A549 (cell line): ENCODE measurements at regions not wholly inside any gene's neighbourhood (a gene's known extent, or its start where the extent isn't known, plus 50 kb on each side); places are given as distances from the start of the nearest gene placed in this dataset.
A peak's percentile ranks its signal among the peaks of the same experiment; 100 is the strongest.

Source experiments
- ATAC-seq, 2 experiments: fragments of 200-7000 bp in 1 of 2; fragments of >200 bp in 1 of 2; cut with Nextera tagmentation in 1 of 2; cut with Tn5 transposase in 1 of 2; 3 replicates each; pipeline versions ENCODE4 v1.8.0 to v1.9.1; 2018 to 2020; ENCODE audit warnings: mild to moderate bottlenecking in 1 of 2, moderate library complexity in 1 of 2
- CTCF ChIA-PET: fragments of 300-600 bp; sonication (Branson Sonifier 250); formaldehyde crosslinking; extraction: SDS; loops from one replicate; lab custom pipeline; 2021; ENCODE audit warnings: antibody characterized with exemption, inconsistent platforms; lab: Yijun Ruan, JAX
- POLR2A ChIA-PET: fragments of 350-600 bp; formaldehyde crosslinking; extraction: SDS; loops from one replicate; lab custom pipeline; 2021; ENCODE audit warnings: antibody characterized with exemption, inconsistent platforms; lab: Yijun Ruan, JAX
- DNase-seq, 2 experiments: peaks; one replicate each; pipeline versions ENCODE4 v3.0.0 to v3.0.0-alpha.2; 2011 to 2016; ENCODE audit warnings: low read depth in 1 of 2, low spot score in 1 of 2
- FAIRE-seq: peaks from 2 replicates; lab custom pipeline; 2011; peaks lifted over from hg19 to GRCh38; lab: Jason Lieb, UNC
- H3K27ac ChIP-seq, 2 experiments: fragments of >200 bp; sonication (Bioruptor Twin); formaldehyde crosslinking; 3 replicates each; pipeline ENCODE4 v1.5.1; 2016 to 2017
- H3K4me1 ChIP-seq: fragments of >200 bp; sonication (Bioruptor Twin); formaldehyde crosslinking; 3 replicates; pipeline ENCODE4 v1.6.1; 2016
- H3K4me2 ChIP-seq: fragments of >200 bp; sonication (Bioruptor Twin); formaldehyde crosslinking; 3 replicates; pipeline ENCODE4 v1.6.1; 2016
- H3K4me3 ChIP-seq: fragments of >200 bp; sonication (Bioruptor Twin); formaldehyde crosslinking; 3 replicates; pipeline ENCODE4 v1.5.1; 2016
- H3K9me3 ChIP-seq: fragments of >200 bp; sonication (Bioruptor Twin); formaldehyde crosslinking; 3 replicates; pipeline ENCODE4 v1.6.1; 2016
- BHLHE40 ChIP-seq: IDR thresholded peaks from 2 replicates; pipeline ENCODE4 v1.6.1; 2012; ENCODE audit warnings: low read depth, low read length, inconsistent platforms
- CBX8 ChIP-seq: fragments of 200-600 bp; sonication (generic); IDR thresholded peaks from 2 replicates; pipeline ENCODE4 v1.6.1; 2016
- CEBPB ChIP-seq, 2 experiments: fragments of >200 bp in 1 of 2; sonication (Bioruptor Twin) in 1 of 2; formaldehyde crosslinking in 1 of 2; IDR thresholded peaks; 2 replicates each; pipeline ENCODE4 v1.6.1; 2012 to 2016
- E2F6 ChIP-seq: IDR thresholded peaks from 2 replicates; pipeline ENCODE4 v1.6.1; 2012; ENCODE audit warnings: low read depth, borderline replicate concordance
- EHF ChIP-seq: fragments of 250-450 bp; sonication (Bioruptor Pico); IDR thresholded peaks from 2 replicates; pipeline ENCODE4 v1.5.0; 2020; ENCODE audit warnings: mild to moderate bottlenecking
- EHMT2 ChIP-seq: fragments of 200-600 bp; sonication (generic); IDR thresholded peaks from 2 replicates; pipeline ENCODE4 v1.6.1; 2016; ENCODE audit warnings: antibody characterized with exemption, low read depth, mild to moderate bottlenecking, moderate library complexity
- FOSB ChIP-seq: fragments of 250-450 bp; sonication (Bioruptor Pico); IDR thresholded peaks from 2 replicates; pipeline ENCODE4 v1.5.0; 2020; ENCODE audit warnings: mild to moderate bottlenecking, moderate library complexity
- FOXS1 ChIP-seq: fragments of 250-450 bp; sonication (Bioruptor Pico); IDR thresholded peaks from 2 replicates; pipeline ENCODE4 v1.5.0; 2020; ENCODE audit warnings: mild to moderate bottlenecking, moderate library complexity
- GATA3 ChIP-seq: IDR thresholded peaks from 2 replicates; pipeline ENCODE4 v1.6.1; 2012; ENCODE audit warnings: borderline replicate concordance
- HDAC2 ChIP-seq: fragments of 200-600 bp; sonication (generic); IDR thresholded peaks from 2 replicates; pipeline ENCODE4 v1.6.1; 2016
- HOXB5 ChIP-seq: fragments of 250-450 bp; sonication (Bioruptor Pico); IDR thresholded peaks from 2 replicates; pipeline ENCODE4 v1.5.0; 2020; ENCODE audit warnings: mild to moderate bottlenecking, moderate library complexity
- JUNB ChIP-seq: fragments of >200 bp; sonication (Bioruptor Twin); formaldehyde crosslinking; IDR thresholded peaks from 2 replicates; pipeline ENCODE4 v1.6.1; 2016
- KDM5A ChIP-seq: fragments of 200-600 bp; sonication (generic); IDR thresholded peaks from 2 replicates; pipeline ENCODE4 v1.6.1; 2016; ENCODE audit warnings: antibody characterized with exemption, mild to moderate bottlenecking
- MAFK ChIP-seq: fragments of 450-650 bp; IDR thresholded peaks from 2 replicates; pipeline ENCODE4 v1.6.1; 2014; ENCODE audit not compliant: partially characterized antibody
- MAZ ChIP-seq: fragments of 150-350 bp; IDR thresholded peaks from 2 replicates; pipeline ENCODE4 v1.6.1; 2014; ENCODE audit warnings: antibody characterized with exemption, low read depth, low read length, borderline replicate concordance
- MYC ChIP-seq: IDR thresholded peaks from 2 replicates; pipeline ENCODE4 v1.6.1; 2012; ENCODE audit warnings: mild to moderate bottlenecking, inconsistent platforms, low read length, improper control_type of control experiment, borderline replicate concordance
- NFE2L2 ChIP-seq: fragments of 150-350 bp; conservative IDR thresholded peaks from 2 replicates; pipeline ENCODE4 v1.6.1; 2014; ENCODE audit warnings: low read length
- POLR2A ChIP-seq: IDR thresholded peaks from 2 replicates; pipeline ENCODE4 v1.6.1; 2012; ENCODE audit warnings: mild to moderate bottlenecking, low read length
- RARB ChIP-seq: fragments of 250-450 bp; sonication (Bioruptor Pico); IDR thresholded peaks from 2 replicates; pipeline ENCODE4 v1.8.0; 2021; ENCODE audit warnings: mild to moderate bottlenecking, moderate library complexity
- RNF2 ChIP-seq: fragments of 200-600 bp; sonication (generic); IDR thresholded peaks from 2 replicates; pipeline ENCODE4 v1.6.1; 2016; ENCODE audit warnings: low read depth, mild to moderate bottlenecking, antibody characterized with exemption, moderate library complexity, borderline replicate concordance
- USF2 ChIP-seq: fragments of 450-650 bp; IDR thresholded peaks from 2 replicates; pipeline ENCODE4 v1.6.1; 2014; ENCODE audit warnings: antibody characterized with exemption
- ZC3H11A ChIP-seq: fragments of 450-650 bp; IDR thresholded peaks from 2 replicates; pipeline ENCODE4 v1.6.1; 2014; ENCODE audit warnings: antibody characterized with exemption, mild to moderate bottlenecking
- ZFP36 ChIP-seq: fragments of 450-650 bp; IDR thresholded peaks from 2 replicates; pipeline ENCODE4 v1.6.1; 2014; ENCODE audit warnings: borderline replicate concordance; ENCODE audit not compliant: partially characterized antibody
- WGBS: methylation state at CpG from one replicate; pipeline ENCODE4 v1.1.6; 2017; ENCODE audit errors: missing lambda C conversion rate; 5-methylcytosine and 5-hydroxymethylcytosine counted together
- TF ChIP-seq, protein P1 (sequence below): IDR thresholded peaks from 2 replicates; pipeline ENCODE4 v1.6.1; 2012
- TF ChIP-seq, protein P2 (sequence below): fragments of 150-350 bp; IDR thresholded peaks from 2 replicates; pipeline ENCODE4 v1.6.1; 2014; ENCODE audit warnings: low read depth, mild to moderate bottlenecking, low read length
- TF ChIP-seq, protein P3 (sequence below): fragments of >200 bp; sonication (Bioruptor Twin); formaldehyde crosslinking; IDR thresholded peaks from 2 replicates; pipeline ENCODE4 v1.6.1; 2016

DNA sequence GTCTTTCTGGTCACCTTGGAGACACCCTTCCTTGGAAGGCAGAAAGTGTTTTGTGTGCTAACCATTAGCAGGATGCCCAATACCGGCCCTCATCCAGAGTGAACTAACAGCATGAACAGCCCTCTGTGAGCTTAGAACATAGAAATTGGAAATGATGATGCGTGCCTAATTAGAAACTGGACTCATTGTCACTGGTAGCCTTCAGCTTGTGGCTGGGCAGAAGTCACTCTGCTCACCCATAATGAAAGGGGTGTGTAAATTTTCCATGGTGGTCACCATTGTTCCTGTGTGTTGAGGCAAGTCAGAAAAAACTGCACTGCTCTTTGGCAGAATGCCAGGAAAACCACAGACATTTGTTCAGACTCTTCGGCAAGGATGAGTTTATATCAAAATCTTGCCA is 74.7 kb upstream of the CNTN4 start:
- DNase-seq (no peak), ATAC-seq (no peak), FAIRE-seq (no peak)
- no peak overlapping the region for H3K4me2 ChIP-seq
- H3K27ac ChIP-seq, result no peak overlapping the region
- H3K9me3 ChIP-seq, result no peaks in the 10 kb centered on the region
- POLR2A ChIA-PET, result no interaction called here
- TF ChIP-seq CBX8 (no peak), POLR2A (no peak), MAFK (no peak), RARB (CRISPR knock-in tag) (no peak), GATA3 (no peak), MAZ (no peak), NFE2L2 (no peak), HOXB5 (CRISPR knock-in tag) (no peak), USF2 (no peak), BHLHE40 (no peak), RNF2 (no peak), EHF (no peak)
- TF ChIP-seq, protein P1, sequence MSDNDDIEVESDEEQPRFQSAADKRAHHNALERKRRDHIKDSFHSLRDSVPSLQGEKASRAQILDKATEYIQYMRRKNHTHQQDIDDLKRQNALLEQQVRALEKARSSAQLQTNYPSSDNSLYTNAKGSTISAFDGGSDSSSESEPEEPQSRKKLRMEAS, result no peak
- no peak overlapping the region for H3K4me3 ChIP-seq
- CTCF ChIA-PET, result no interaction called here
- WGBS, result 18% methylated on average over 3 of the region's 3 CpGs
- no peaks in the 10 kb centered on the region for H3K4me1 ChIP-seq

DNA sequence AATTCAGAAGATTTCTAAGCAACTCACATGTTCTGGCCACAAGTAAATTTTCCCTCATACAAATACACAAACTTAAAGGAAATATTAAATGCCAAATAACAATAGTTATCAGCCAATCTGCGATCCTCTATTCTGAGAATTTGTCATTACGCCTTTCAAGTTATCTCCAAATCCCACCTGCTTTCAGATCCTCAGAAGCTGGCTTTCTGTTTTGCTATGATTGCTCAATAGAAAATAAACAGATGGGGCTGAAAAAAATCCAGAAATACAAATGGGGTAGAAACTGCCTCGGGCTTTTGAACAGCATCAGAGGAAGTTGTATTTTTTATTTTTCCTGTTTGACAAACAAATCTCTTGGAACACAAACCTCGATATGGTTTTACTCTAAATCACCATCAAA is 74.0 kb upstream of the CNTN4 start:
- 21% methylated on average over 4 of the region's 4 CpGs for WGBS
- H3K4me1 ChIP-seq, result no peaks in the 10 kb centered on the region
- H3K27ac ChIP-seq, result no peak overlapping the region
- no peak for DNase-seq
- ATAC-seq, result no peak
- H3K4me2 ChIP-seq, result no peak overlapping the region
- no peak for FAIRE-seq
- H3K9me3 ChIP-seq, result no peaks in the 10 kb centered on the region
- POLR2A ChIA-PET, result no interaction called here
- TF ChIP-seq, protein P2, sequence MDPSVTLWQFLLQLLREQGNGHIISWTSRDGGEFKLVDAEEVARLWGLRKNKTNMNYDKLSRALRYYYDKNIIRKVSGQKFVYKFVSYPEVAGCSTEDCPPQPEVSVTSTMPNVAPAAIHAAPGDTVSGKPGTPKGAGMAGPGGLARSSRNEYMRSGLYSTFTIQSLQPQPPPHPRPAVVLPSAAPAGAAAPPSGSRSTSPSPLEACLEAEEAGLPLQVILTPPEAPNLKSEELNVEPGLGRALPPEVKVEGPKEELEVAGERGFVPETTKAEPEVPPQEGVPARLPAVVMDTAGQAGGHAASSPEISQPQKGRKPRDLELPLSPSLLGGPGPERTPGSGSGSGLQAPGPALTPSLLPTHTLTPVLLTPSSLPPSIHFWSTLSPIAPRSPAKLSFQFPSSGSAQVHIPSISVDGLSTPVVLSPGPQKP, result no peak
- TF ChIP-seq ZFP36 (no peak), EHMT2 (no peak), GATA3 (no peak), MYC (no peak), BHLHE40 (no peak), CEBPB (IDR thresholded peaks at IDR 0.05) (no peak), HDAC2 (no peak), KDM5A (no peak), ZC3H11A (no peak), FOXS1 (CRISPR knock-in tag) (no peak), E2F6 (no peak), JUNB (no peak)
- TF ChIP-seq, protein P3, sequence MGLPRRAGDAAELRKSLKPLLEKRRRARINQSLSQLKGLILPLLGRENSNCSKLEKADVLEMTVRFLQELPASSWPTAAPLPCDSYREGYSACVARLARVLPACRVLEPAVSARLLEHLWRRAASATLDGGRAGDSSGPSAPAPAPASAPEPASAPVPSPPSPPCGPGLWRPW, result no peak
- TF ChIP-seq, protein P1, result no peak
- CTCF ChIA-PET, result no interaction called here
- no peak overlapping the region for H3K4me3 ChIP-seq

DNA sequence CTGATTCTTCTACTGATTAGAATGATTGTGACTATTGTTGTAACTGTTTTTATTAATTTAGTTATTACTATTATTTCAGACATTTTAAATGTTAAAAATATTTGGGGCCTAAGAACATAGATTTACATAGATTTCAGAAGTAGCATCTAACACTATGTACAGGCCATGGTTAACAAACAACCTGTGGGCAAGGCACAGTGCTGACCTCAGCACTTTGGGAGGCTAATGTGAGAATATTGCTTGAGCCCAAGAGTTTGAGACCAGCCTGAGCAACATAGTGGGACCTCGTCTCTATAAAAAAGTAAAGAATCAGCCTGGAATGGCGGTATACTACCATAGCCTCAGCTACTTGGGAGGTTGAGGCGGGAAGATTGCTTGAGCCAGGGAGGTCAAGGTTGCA is 69.1 kb upstream of the CNTN4 start:
- ATAC-seq (no peak), FAIRE-seq (no peak), DNase-seq (no peak)
- 4% methylated on average over 3 of the region's 3 CpGs for WGBS
- Histone ChIP-seq H3K27ac (no peak overlapping the region), H3K4me3 (no peak overlapping the region), H3K4me2 (no peak overlapping the region), H3K9me3 (no peaks in the 10 kb centered on the region), H3K4me1 (no peaks in the 10 kb centered on the region)
- ChIA-PET POLR2A (no interaction called here), CTCF (no interaction called here)
- TF ChIP-seq FOSB (CRISPR knock-in tag) (no peak), MAFK (peak; percentile 54)
